ENCODE measurements at regions not wholly inside any gene's neighbourhood (a gene's known extent, or its start where the extent isn't known, plus 50 kb on each side); places are given as distances from the start of the nearest gene placed in this dataset.

DNA sequence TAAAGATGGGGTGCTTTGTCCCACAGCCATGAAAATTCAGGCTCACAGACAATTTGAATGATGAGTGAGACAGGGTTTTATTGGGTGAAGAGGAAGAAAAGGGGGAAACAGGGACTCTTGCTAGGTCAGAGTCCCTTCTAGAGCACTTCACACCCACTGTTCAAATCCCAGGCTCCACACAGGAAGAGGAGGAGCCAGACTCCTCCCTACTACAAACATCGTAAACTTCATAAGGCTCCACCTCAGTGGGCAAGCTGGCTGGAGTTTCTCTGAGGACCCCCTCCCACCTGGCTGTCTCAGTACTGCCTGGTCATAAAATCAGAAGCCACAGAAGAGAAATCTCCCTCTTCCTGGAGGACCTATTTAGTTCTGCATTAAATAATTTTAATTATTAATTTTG is 80.3 kb upstream of the KCNMB2 start:
- no peak overlapping the region for H3K4me3 ChIP-seq (ENCODE audit: low read depth, low read length)
- TF ChIP-seq, protein P1, sequence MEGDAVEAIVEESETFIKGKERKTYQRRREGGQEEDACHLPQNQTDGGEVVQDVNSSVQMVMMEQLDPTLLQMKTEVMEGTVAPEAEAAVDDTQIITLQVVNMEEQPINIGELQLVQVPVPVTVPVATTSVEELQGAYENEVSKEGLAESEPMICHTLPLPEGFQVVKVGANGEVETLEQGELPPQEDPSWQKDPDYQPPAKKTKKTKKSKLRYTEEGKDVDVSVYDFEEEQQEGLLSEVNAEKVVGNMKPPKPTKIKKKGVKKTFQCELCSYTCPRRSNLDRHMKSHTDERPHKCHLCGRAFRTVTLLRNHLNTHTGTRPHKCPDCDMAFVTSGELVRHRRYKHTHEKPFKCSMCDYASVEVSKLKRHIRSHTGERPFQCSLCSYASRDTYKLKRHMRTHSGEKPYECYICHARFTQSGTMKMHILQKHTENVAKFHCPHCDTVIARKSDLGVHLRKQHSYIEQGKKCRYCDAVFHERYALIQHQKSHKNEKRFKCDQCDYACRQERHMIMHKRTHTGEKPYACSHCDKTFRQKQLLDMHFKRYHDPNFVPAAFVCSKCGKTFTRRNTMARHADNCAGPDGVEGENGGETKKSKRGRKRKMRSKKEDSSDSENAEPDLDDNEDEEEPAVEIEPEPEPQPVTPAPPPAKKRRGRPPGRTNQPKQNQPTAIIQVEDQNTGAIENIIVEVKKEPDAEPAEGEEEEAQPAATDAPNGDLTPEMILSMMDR (IDR thresholded peaks at IDR 0.05; ENCODE audit: insufficient read depth, low read length, severe bottlenecking): no peak
- no peak for FAIRE-seq
- DNase-seq (ENCODE audit: low read depth): no peak
- H3K36me3 ChIP-seq (ENCODE audit: control insufficient read depth, insufficient read depth, low read length): no peaks in the 10 kb centered on the region
- no peaks in the 10 kb centered on the region for H3K27me3 ChIP-seq (ENCODE audit: control insufficient read depth, insufficient read depth, low read length)

DNA sequence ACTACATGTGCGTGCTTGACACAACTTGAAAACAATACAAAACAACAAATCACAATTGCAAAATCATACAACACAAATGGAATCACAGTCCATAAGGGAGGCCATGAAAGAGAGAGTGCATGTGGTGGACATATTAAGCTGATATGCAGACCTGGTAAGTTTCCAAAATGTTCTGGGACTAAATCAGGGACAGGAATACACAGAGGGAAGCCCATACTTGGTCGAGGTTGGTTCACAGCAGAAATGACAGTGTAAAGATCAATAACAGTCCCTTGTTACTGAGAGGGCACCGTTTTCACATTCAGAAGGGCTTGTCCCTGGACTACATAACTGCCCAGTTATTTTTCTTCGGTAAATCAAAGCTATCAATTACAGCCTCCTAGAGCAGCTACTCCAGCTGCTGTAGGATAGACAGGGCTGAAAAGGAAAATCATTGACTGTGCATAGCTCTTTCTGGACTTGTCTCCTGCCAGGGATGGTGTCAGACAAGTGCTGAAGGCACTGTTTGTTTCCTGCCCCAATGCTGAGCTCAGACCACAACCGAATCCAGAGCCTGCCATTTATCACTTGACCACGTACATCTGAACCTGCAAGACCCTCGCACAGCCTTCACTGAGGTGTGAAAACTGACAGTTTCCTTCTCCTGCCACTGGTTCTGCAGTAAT is 79.5 kb upstream of the KCNMB2 start:
- no peak overlapping the region for H3K4me3 ChIP-seq (ENCODE audit: low read depth, low read length)
- FAIRE-seq (peak; percentile 58), DNase-seq (ENCODE audit: low read depth) (no peak)
- H3K36me3 ChIP-seq (ENCODE audit: control insufficient read depth, insufficient read depth, low read length): no peaks in the 10 kb centered on the region
- H3K27me3 ChIP-seq (ENCODE audit: control insufficient read depth, insufficient read depth, low read length): no peaks in the 10 kb centered on the region
- TF ChIP-seq, protein P1 (IDR thresholded peaks at IDR 0.05; ENCODE audit: insufficient read depth, low read length, severe bottlenecking): no peak

- no peak for FAIRE-seq
- TF ChIP-seq, protein P1 (IDR thresholded peaks at IDR 0.05; ENCODE audit: insufficient read depth, low read length, severe bottlenecking): no peak
- no peak for DNase-seq (ENCODE audit: low read depth)
- Histone ChIP-seq H3K27me3 (ENCODE audit: control insufficient read depth, insufficient read depth, low read length) (no peaks in the 10 kb centered on the region), H3K36me3 (ENCODE audit: control insufficient read depth, insufficient read depth, low read length) (no peaks in the 10 kb centered on the region), H3K4me3 (ENCODE audit: low read depth, low read length) (no peak overlapping the region)
Measured at GRCh38 chr3:178457511-178457910, 78.7 kb upstream of the KCNMB2 start.

- Histone ChIP-seq H3K36me3 (ENCODE audit: control insufficient read depth, insufficient read depth, low read length) (no peaks in the 10 kb centered on the region), H3K4me3 (ENCODE audit: low read depth, low read length) (no peak overlapping the region), H3K27me3 (ENCODE audit: control insufficient read depth, insufficient read depth, low read length) (no peaks in the 10 kb centered on the region)
- no peak for FAIRE-seq
- no peak for DNase-seq (ENCODE audit: low read depth)
- TF ChIP-seq, protein P1 (IDR thresholded peaks at IDR 0.05; ENCODE audit: insufficient read depth, low read length, severe bottlenecking): no peak
Measured at GRCh38 chr3:178458313-178459037, 77.8 kb upstream of the KCNMB2 start.

- Histone ChIP-seq H3K36me3 (ENCODE audit: control insufficient read depth, insufficient read depth, low read length) (no peaks in the 10 kb centered on the region), H3K27me3 (ENCODE audit: control insufficient read depth, insufficient read depth, low read length) (no peaks in the 10 kb centered on the region), H3K4me3 (ENCODE audit: low read depth, low read length) (no peak overlapping the region)
- DNase-seq (ENCODE audit: low read depth) (no peak), FAIRE-seq (no peak)
- TF ChIP-seq, protein P1 (IDR thresholded peaks at IDR 0.05; ENCODE audit: insufficient read depth, low read length, severe bottlenecking): no peak
Measured at GRCh38 chr3:178459038-178459410, 77.2 kb upstream of the KCNMB2 start.
